ENCODE measurements at regions not wholly inside any gene's neighbourhood (a gene's known extent, or its start where the extent isn't known, plus 50 kb on each side); places are given as distances from the start of the nearest gene placed in this dataset.

DNA sequence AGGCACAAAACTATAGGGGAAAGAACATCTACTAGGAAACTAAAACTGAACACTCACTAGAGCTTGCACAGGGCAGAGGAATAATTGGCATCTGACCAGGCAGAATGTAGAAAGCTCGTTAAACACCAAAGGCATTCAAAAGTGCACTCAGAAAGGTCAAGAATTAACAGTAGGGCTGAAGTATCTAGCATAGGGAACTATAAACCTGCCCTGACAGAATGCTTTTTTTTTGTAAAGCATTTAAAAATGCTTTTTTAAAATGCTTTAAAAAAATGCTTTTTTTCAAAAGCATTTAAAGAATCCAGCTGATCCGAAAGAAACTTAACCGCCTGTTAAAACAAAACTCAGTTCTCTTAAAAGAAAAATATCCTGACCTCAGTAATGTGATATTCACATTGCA is 74.6 kb upstream of the EGFR start:
- TF ChIP-seq, protein P1, sequence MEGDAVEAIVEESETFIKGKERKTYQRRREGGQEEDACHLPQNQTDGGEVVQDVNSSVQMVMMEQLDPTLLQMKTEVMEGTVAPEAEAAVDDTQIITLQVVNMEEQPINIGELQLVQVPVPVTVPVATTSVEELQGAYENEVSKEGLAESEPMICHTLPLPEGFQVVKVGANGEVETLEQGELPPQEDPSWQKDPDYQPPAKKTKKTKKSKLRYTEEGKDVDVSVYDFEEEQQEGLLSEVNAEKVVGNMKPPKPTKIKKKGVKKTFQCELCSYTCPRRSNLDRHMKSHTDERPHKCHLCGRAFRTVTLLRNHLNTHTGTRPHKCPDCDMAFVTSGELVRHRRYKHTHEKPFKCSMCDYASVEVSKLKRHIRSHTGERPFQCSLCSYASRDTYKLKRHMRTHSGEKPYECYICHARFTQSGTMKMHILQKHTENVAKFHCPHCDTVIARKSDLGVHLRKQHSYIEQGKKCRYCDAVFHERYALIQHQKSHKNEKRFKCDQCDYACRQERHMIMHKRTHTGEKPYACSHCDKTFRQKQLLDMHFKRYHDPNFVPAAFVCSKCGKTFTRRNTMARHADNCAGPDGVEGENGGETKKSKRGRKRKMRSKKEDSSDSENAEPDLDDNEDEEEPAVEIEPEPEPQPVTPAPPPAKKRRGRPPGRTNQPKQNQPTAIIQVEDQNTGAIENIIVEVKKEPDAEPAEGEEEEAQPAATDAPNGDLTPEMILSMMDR (IDR thresholded peaks at IDR 0.05): no peak

DNA sequence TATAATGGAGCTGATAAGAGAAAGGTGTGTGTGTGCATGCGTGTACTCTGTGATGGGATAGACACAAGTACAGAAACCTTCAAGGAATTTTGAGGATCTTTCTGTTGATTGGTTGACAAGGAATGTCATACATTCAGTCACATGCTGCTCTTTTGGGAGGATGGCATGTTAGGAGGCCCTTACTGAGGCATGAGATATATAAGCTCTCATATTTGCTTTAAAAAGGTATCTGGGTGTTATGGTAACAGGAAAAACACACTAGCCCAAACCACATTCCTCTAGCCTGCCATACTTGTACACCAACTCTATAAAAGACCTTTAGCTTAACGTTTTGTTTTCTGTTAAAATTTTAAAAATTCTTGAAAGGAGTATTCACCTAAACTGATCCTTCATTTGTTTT is 72.5 kb upstream of the EGFR start:
- TF ChIP-seq, protein P1 (IDR thresholded peaks at IDR 0.05): no peak

DNA sequence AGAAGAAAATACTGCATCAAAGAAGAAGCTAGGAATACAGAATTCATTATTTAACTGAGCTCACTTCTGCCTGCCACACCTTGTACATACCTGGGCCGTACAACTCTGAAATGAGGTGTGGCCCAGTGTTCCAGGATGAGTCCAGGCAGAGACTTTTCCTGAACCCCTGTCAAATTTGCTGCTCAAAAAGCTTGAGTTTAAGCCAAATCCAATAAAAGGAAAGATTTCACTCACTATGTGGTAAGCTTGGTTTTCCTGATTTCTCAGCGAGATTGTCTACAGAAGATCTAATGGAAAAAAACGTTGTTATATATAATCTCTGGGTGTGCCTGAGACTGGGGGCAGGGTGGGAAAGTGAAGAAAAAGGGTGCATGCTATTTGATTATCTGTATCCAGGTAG is 72.1 kb upstream of the EGFR start:
- TF ChIP-seq, protein P1 (IDR thresholded peaks at IDR 0.05): no peak

DNA sequence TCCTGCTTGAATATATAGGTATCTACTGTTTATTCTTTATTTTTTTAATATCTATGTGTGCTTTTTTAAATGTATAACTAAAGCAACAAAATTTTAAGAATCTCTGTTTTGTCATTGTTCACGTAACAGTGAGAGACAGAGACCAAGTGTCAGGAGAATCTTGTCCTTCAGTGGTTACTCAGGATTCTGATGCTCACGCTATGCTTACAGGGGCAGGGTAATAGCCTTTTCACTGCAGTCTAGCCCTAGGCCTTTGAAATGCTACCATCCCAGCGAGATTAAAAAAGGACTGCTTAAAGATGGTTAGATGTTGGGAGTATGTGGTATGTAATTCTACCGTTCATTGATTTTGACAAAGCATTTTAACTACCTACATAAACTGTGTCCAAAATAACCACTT is 71.6 kb upstream of the EGFR start:
- TF ChIP-seq, protein P1 (IDR thresholded peaks at IDR 0.05): no peak

DNA sequence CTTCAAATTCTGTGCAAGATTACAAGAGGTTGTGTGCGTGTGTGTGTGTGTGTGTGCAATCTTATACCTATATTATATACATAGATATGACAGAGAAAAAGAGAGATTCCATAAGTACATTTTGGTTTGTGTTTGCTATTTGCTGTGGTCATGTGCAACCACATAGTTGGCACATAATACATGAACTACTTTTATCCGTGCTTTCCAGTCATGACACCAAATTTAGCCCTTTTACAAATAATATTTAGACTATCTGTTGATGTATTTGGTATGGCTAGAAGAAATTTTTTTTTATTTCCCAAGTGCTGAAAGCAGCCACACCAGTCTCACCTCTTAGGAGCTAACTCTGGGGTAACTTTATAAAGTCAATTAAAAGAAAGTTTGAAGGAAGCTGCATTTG is 63.5 kb upstream of the EGFR start:
- TF ChIP-seq, protein P1 (IDR thresholded peaks at IDR 0.05): no peak

DNA sequence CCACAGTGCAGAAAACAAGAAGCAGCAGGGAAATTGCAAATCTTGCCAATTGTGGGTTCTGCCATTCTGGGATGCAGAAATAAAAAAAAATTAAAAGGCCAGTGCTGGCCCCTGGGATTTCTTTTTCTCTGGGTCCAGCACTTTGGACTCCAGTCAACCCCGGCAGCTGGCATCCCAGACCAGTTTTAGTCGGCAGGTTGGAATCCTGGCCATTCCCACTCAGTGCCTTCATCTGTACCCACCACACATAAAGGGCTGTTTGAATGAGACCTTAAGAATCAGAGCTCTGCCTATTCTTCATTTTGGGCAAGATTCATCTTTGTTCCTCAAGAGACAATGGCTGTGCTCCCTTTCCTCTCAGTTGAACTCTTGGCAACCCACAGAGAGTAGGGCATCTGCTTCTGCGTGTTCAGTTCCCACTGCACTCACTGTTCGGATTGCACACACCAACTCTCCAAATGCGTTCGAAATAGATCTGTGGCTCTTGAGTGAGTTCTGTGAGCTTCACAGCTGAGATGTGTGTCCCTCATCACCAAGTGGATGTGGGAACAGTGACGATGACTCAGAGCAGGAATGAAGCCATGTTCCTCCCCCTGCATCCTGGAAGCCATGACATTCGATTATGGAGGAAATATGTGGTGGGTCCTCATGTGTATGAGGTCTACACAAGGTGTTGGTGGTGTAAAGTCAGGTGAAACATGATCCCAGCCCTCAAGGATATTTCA is 63.0 kb upstream of the EGFR start:
- TF ChIP-seq, protein P1 (IDR thresholded peaks at IDR 0.05): no peak

DNA sequence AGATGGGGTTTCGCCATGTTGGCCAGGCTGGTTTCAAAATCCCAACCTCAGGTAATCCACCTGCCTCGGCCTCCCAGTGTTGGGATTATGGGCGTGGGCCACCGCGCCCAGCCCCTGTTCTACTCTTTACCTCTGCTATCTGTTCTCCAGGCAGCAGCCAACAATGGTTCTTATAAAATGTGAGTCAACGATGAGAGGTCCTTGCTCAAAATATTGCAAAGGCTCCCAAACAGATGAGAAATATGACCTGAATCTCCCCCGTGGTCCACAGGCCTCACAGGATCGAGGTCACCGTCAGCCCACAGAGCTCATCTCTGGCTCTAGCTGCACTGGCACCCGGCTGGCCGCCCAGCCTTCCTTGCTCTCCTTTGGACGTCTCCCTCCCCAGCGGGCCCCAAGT is 62.0 kb upstream of the EGFR start:
- TF ChIP-seq, protein P1 (IDR thresholded peaks at IDR 0.05): no peak

DNA sequence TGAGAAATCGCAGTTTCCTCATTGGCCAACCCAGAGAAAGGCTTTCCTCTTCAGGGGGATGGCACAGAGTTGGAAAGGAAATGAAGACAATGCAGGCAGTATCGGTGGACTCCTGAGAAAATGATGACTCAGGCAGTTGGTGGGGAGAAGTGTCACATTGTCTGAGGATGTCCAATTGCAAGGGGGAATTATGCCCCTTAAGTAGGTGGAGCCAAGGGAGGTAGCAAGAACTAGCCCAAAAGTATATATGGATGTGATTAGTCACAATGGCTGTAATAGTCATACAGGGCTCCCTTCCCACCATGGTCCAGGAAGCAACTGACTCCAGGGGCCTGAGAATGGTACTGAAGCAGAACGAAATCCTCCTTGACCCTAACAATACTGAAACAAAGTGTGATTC is 58.3 kb upstream of the EGFR start:
- TF ChIP-seq, protein P1 (IDR thresholded peaks at IDR 0.05): no peak

Data from LNCAP (cell line).